ENCODE measurements at regions not wholly inside any gene's neighbourhood (a gene's known extent, or its start where the extent isn't known, plus 50 kb on each side); places are given as distances from the start of the nearest gene placed in this dataset.

GRCh38 chr3:144875211-144875610 lies 903.6 kb downstream of the DIPK2A start:
- DNase-seq, result no peak
- H3K79me2 ChIP-seq (ENCODE audit: insufficient read depth, low read length), result no peaks in the 10 kb centered on the region
- Mint-ChIP-seq H3K27ac (no peak overlapping the region), H3K4me1 (no peaks in the 10 kb centered on the region), H3K27me3 (ENCODE audit: low read depth in 3 of 3) (peaks cover 0 to 3% (median 0%) of the 10 kb centered on the region in 3 donors), H3K9me3 (peaks cover 0 to 4% (median 0%) of the 10 kb centered on the region in 7 donors), H3K4me3 (no peak overlapping the region), H3K36me3 (no peaks in the 10 kb centered on the region)
- no peaks in the 10 kb centered on the region for H3K36me3 ChIP-seq (replicated peaks in 1 of 2; ENCODE audit: control insufficient read depth in 1 of 2, insufficient read depth in 2 of 2, low read length in 2 of 2)
- H4K20me1 ChIP-seq (ENCODE audit: insufficient read depth, low read length), result no peaks in the 10 kb centered on the region
- no peak overlapping the region for H3K27ac ChIP-seq (ENCODE audit: low read depth in 1 of 2, low read length in 2 of 2)
- H3K9ac ChIP-seq (ENCODE audit: insufficient read depth, low read length, poor library complexity, severe bottlenecking), result no peak overlapping the region
- H3K27me3 ChIP-seq (ENCODE audit: control insufficient read depth in 2 of 2, insufficient read depth in 2 of 2, low read length in 2 of 2), result no peaks in the 10 kb centered on the region
- H2AFZ ChIP-seq (ENCODE audit: insufficient read depth, low read depth, low read length, poor library complexity, severe bottlenecking), result no peak overlapping the region
- TF ChIP-seq, protein P1, sequence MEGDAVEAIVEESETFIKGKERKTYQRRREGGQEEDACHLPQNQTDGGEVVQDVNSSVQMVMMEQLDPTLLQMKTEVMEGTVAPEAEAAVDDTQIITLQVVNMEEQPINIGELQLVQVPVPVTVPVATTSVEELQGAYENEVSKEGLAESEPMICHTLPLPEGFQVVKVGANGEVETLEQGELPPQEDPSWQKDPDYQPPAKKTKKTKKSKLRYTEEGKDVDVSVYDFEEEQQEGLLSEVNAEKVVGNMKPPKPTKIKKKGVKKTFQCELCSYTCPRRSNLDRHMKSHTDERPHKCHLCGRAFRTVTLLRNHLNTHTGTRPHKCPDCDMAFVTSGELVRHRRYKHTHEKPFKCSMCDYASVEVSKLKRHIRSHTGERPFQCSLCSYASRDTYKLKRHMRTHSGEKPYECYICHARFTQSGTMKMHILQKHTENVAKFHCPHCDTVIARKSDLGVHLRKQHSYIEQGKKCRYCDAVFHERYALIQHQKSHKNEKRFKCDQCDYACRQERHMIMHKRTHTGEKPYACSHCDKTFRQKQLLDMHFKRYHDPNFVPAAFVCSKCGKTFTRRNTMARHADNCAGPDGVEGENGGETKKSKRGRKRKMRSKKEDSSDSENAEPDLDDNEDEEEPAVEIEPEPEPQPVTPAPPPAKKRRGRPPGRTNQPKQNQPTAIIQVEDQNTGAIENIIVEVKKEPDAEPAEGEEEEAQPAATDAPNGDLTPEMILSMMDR (IDR thresholded peaks at IDR 0.05), result no peak
- no peaks in the 10 kb centered on the region for H3K9me3 ChIP-seq (replicated peaks in 1 of 2; ENCODE audit: control insufficient read depth in 1 of 2, insufficient read depth in 1 of 2, low read length in 2 of 2)
- intact Hi-C loops (cut with micrococcal nuclease), result no loop called here
- H3K4me2 ChIP-seq (replicated peaks; ENCODE audit: extremely low read depth, low read length, poor library complexity, severe bottlenecking), result no peak overlapping the region
- H3K4me3 ChIP-seq (replicated peaks in 1 of 3; ENCODE audit: low read depth in 2 of 3, low read length in 3 of 3), result no peak overlapping the region
- H3K4me1 ChIP-seq (ENCODE audit: control insufficient read depth in 1 of 2, insufficient read depth in 2 of 2, low read length in 2 of 2), result no peaks in the 10 kb centered on the region

DNA sequence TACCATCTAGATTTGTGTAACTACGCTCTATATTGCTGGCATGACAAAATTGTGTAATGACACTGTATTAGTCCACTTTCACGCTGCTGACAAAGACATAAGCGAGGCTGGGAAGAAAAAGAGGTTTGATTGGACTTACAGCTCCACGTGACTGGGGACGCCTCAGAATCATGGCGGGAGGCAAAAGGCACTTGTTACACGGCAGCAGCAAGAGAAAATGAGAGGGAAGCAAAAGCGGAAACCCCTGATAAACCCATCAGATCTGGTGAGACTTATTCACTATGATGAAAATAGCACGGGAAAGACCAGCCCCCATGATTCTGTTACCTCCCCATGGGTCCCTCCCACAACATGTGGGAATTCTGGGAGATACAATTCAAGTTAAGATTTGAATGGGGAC lies 905.7 kb downstream of the DIPK2A start:
- Histone ChIP-seq H3K27ac (ENCODE audit: low read depth in 1 of 2, low read length in 2 of 2) (no peak overlapping the region), H3K4me3 (replicated peaks in 1 of 3; ENCODE audit: low read depth in 2 of 3, low read length in 3 of 3) (no peak overlapping the region), H3K4me2 (replicated peaks; ENCODE audit: extremely low read depth, low read length, poor library complexity, severe bottlenecking) (no peak overlapping the region), H4K20me1 (ENCODE audit: insufficient read depth, low read length) (no peaks in the 10 kb centered on the region), H3K79me2 (ENCODE audit: insufficient read depth, low read length) (no peaks in the 10 kb centered on the region), H3K4me1 (ENCODE audit: control insufficient read depth in 1 of 2, insufficient read depth in 2 of 2, low read length in 2 of 2) (no peaks in the 10 kb centered on the region), H3K9ac (ENCODE audit: insufficient read depth, low read length, poor library complexity, severe bottlenecking) (no peak overlapping the region), H2AFZ (ENCODE audit: insufficient read depth, low read depth, low read length, poor library complexity, severe bottlenecking) (no peak overlapping the region), H3K36me3 (replicated peaks in 1 of 2; ENCODE audit: control insufficient read depth in 1 of 2, insufficient read depth in 2 of 2, low read length in 2 of 2) (no peaks in the 10 kb centered on the region), H3K9me3 (replicated peaks in 1 of 2; ENCODE audit: control insufficient read depth in 1 of 2, insufficient read depth in 1 of 2, low read length in 2 of 2) (no peaks in the 10 kb centered on the region), H3K27me3 (ENCODE audit: control insufficient read depth in 2 of 2, insufficient read depth in 2 of 2, low read length in 2 of 2) (no peaks in the 10 kb centered on the region)
- intact Hi-C loops (cut with micrococcal nuclease), result no loop called here
- no peaks in the 10 kb centered on the region for H3K36me3 Mint-ChIP-seq
- WGBS (ENCODE audit: insufficient coverage), result 98% methylated on average over 6 of the region's 9 CpGs
- DNase-seq, result no peak
- peaks cover 0 to 4% (median 0%) of the 10 kb centered on the region in 7 donors for H3K9me3 Mint-ChIP-seq
- peaks cover 0 to 3% (median 0%) of the 10 kb centered on the region in 3 donors for H3K27me3 Mint-ChIP-seq (ENCODE audit: low read depth in 3 of 3)
- H3K27ac Mint-ChIP-seq, result no peak overlapping the region
- TF ChIP-seq, protein P1 (IDR thresholded peaks at IDR 0.05), result no peak
- H3K4me3 Mint-ChIP-seq, result no peak overlapping the region
- no peaks in the 10 kb centered on the region for H3K4me1 Mint-ChIP-seq

Data from CD14-positive monocyte (primary cell).